GM12872 (cell line): ENCODE measurements at regions not wholly inside any gene's neighbourhood (a gene's known extent, or its start where the extent isn't known, plus 50 kb on each side); places are given as distances from the start of the nearest gene placed in this dataset.

Experiments used
- CTCF ChIP-seq: IDR thresholded peaks from 3 replicates; pipeline ENCODE4 v1.5.1; 2011; ENCODE audit warnings: low read depth, mild to moderate bottlenecking, low read length, moderate library complexity; ENCODE audit not compliant: insufficient read depth

GRCh38 chr10:10941127-10941730, 76.4 kb upstream of the CELF2 start:
- TF ChIP-seq CTCF: no peak

- no peak for TF ChIP-seq CTCF
Observed at GRCh38 chr10:10942441-10942840, 75.2 kb upstream of the CELF2 start.

DNA sequence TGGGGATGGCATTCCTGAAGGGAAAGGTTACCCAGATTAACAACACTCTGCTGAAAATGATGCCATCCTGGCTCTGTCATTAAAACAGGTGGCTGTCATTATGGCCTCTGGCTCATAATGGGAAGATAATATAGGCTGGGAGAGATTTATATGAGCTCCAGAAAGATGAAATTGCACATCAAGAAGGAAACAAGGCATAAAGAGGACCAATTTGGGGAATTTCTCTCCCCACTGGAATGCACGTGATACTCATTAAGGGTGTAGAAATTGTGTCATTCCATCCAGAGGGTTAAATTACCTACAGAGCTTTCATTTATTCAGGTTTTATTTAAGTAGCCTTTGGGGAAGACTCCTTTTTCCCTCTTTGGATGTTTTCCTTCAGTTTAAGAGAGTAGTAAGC, 71.6 kb upstream of the CELF2 start:
- TF ChIP-seq CTCF: no peak

DNA sequence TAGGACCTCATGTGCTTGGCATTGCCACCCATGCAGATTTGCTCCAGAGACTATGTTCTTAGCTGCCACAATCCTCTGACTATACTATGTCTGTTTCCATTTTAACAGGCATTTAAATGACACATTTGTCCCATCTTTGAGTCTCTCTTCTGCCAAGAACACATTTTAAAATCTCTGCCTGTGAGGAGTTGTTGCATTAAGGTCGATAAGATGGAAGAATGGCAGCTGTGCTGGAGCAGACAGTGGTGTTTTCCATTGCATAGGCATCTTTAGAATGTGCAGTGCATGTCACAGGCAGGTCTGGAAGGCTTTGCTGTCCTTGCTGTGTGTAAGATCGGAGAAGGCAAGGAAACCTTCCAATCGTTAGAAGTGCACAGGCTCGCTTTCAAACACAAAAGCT, 70.9 kb upstream of the CELF2 start:
- TF ChIP-seq CTCF: no peak

DNA sequence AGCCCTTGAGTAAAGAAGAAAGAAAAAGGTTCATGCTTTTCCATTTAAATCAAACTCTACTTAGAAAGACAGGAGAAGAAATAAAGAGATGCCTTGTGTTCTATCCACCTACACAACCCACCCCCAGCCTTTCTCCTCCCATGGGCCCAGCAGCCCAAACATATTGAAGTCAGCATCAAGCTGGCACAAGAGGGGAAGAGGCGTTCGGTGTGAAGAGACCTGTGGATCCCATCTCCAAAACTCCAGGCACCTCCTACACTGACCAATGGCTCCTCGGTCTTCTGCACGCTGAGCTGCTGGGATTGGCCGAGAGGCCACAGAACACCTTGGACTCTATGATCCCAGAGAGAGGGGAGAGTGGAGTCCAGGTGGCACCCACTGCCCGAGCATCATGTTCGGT, 66.0 kb upstream of the CELF2 start:
- TF ChIP-seq CTCF: no peak

- no peak for TF ChIP-seq CTCF
Observed at GRCh38 chr10:10952800-10953199, 64.9 kb upstream of the CELF2 start.

DNA sequence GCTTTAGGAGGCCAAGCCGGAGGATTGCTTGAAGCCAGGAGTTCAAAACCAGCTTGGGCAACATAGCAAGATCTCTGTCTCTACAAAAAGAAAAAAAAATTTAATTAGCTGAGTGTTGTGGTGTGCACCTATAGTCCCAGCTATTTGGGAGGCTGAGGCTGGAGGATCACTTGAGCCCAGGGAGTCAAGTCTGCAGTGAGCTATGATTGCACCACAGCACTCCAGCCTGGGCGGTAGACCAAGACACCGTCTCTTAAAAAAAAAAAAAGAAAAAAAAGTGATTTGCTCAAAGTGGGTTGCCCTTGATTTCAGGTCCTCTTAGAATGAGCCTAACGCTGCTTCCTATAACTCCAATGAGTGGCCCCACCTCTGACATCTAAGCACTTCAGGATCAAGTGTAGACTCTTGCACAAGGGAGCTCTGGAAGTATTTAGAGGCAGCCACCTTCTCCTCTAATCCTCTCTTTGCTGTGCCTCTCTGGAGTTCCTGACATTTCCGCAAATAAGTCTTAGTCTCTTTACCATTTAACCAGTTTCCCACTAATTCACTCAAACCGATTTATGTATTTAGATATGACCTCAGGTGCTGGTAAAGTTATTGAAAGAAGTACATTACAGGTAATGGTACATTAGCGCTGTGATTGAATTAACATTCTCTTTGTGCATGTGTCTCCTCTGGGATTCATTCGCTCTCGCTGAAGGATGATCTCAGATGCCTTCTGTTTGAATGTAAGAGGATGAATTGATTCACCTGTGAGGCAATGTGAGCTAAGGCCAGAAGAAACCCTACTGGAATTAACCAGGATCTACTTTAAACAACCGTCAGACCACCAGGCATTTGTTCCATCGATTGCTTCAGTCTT, 60.8 kb upstream of the CELF2 start:
- TF ChIP-seq CTCF: no peak
